Stimulated activated naive CD4-positive, alpha-beta T cell (primary cell): ENCODE measurements at regions not wholly inside any gene's neighbourhood (a gene's known extent, or its start where the extent isn't known, plus 50 kb on each side); places are given as distances from the start of the nearest gene placed in this dataset.
"Not testable (repeated sequence)": the region's sequence is repeated elsewhere in the genome, so short reads cannot be mapped to it uniquely, and the experiment has no call there.

Source experiments
- DNase-seq, 6 experiments: peaks; one replicate each; lab custom pipeline; 2025; lab: John Stamatoyannopoulos, UW

- DNase-seq: no peak
Observed at GRCh38 chr1:163571950-163572349, 250.2 kb downstream of the NUF2 start.

DNA sequence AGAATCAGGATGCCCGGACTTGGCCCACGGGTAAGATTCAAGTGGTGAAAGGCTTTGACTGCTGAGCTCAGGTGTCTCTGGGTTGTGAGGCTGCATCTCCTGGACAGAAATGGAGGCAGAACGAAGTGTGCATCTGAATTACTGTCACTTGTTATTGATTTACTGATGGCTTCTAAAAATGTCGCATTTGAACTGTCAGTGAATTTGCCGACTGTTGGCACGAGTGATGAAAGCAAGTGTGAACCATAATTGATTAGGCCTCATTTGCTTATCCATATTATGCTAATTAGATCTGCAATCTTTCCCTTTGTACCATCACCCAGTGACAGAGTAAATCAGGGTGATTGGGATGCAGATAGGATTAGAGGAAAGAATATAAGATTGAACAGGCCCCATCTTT is 252.4 kb downstream of the NUF2 start:
- no peak for DNase-seq

- DNase-seq: no peak
Observed at GRCh38 chr1:163580926-163581325, 259.2 kb downstream of the NUF2 start.

DNA sequence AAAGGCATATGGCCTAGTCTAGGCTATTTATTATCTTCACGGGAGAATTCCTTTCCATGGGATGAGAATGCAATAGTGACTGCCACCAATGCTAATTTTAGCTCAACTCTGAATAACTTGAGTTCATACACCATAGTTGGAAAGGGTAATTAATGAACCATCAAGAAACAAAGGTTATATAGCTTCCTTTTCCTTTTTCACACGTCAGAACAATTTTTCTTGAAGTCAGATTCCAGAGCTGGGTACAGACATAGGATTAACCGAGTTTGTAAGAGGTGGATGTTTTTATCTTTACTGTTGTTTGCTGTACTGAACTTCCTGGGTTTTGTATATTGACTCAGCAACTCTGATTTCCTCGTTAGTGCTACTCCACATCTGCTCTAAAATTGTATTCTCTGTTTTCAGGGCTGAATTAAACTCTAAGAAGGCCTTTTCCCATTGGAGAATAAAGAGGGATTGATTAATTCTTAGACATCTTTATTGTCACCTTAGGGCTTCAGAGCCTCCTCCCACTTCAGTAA is 262.0 kb downstream of the NUF2 start:
- DNase-seq: no peak

DNA sequence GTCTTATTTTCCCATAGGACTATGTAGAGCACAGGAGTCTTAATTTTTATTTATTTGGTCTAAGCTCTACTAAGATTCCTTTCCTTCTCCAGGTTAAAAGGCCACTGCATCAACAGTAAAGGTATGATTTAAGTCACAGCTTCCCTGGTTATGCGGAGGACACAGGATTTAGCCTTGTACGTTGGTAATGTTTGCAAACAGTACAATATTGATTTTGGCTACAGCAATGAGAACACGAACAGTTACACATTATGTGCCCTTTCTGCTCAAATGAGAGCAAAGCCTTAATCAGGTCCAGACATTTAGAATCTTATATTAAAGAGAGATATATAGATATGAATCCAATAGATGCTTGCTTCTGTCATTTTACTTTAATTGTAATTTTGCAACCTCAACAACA is 264.0 kb downstream of the NUF2 start:
- DNase-seq: no peak

DNA sequence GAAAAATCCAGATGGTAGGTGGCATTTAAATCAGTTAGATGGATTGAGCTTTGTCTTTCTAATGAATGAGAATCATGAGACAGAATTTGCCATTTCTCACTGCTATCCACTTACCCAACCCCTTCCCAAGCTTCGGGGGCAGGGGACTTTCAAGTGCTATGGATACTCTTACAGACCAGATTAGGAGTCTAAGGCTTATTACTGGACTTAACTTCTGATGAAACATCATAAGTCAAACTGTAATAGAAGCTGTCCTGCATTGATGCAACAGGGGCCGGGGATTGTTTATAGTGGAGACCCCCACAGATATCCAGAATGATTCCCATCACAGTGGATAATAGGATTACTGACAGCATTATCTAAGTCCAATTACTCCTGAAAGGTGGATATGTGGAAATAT is 267.0 kb downstream of the NUF2 start:
- no peak for DNase-seq

- no peak for DNase-seq
Observed at GRCh38 chr1:163589735-163590134, 268.0 kb downstream of the NUF2 start.

DNA sequence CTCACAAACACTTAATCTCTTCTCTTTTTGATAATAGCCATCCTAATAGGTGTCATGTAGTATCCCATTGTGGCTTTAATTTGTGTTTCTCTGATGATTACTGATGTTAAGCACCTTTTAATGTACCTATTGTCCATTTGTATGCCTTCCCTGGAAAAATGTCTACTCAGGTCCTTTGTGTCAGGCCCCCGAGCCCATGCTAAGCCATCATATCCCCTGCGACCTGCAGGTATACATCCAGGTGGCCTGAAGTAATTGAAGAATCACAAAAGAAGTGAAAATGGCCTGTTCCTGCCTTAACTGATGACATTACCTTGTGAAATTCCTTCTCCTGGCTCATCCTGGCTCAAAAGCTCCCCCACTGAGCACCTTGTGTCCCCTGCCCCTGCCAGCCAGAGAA is 269.4 kb downstream of the NUF2 start:
- DNase-seq: not testable (repeated sequence)

GRCh38 chr1:163592623-163593022 is 270.9 kb downstream of the NUF2 start:
- DNase-seq: not testable (repeated sequence)

DNA sequence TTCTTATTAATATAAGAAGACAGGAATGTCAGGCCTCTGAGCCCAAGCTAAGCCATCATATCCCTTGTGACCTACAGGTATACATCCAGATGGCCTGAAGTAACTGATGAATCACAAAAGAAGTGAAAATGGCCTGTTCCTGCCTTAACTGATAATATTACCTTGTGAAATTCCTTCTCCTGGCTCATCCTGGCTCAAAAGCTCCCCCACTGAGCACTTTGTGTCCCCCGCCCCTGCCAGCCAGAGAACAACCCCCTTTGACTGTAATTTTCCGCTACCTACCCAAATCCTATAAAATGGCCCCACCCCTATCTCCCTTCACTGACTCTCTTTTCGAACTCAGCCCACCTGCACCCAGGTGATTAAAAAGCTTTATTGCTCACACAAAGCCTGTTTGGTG is 274.4 kb downstream of the NUF2 start:
- DNase-seq: not testable (repeated sequence)

GRCh38 chr1:163596541-163597258 is 274.9 kb downstream of the NUF2 start:
- DNase-seq: no peak

- no peak for DNase-seq
Observed at GRCh38 chr1:163604321-163604720, 282.6 kb downstream of the NUF2 start.

- no peak for DNase-seq
Observed at GRCh38 chr1:163604896-163605295, 283.1 kb downstream of the NUF2 start.

DNA sequence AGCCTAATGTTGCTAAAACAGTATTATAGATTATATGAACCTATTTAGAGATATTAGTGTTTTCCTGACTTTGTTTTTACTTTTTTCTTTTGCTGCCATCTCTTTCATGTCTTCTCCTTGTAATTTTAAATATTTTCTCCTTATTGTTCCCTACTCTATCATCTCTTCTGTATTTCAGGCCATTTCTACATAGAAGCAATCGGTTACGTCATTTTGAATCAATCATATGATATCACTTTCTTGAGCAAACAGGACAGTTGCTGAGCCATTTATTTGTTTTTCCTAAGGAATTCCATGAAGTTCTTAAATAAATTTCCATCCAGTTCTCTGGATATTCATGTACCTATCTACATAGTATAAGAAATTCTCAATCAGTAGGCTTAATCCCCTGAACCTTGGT is 287.2 kb downstream of the NUF2 start:
- no peak for DNase-seq

- no peak for DNase-seq
Observed at GRCh38 chr1:163609858-163610257, 288.1 kb downstream of the NUF2 start.

GRCh38 chr1:163610486-163610885 is 288.7 kb downstream of the NUF2 start:
- no peak for DNase-seq

DNA sequence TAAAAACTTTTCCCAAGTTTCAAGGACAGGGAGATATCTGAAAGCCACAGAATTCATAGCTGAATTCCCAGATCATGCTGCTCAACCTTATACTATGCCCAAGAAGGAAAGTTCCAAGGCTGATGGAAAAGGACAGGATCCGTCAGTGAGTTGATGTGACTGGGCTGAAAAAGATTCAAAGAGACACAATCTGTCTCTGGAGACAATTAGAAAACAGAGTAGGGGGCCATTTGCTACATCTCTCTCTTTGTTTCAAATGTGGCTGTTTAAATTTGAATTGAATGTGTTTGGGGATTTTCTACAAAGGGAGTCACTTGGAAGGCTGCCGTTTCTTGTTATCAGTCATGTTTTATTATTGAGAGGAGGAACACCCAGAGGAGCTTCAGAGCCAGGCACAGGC is 292.6 kb downstream of the NUF2 start:
- no peak for DNase-seq

DNA sequence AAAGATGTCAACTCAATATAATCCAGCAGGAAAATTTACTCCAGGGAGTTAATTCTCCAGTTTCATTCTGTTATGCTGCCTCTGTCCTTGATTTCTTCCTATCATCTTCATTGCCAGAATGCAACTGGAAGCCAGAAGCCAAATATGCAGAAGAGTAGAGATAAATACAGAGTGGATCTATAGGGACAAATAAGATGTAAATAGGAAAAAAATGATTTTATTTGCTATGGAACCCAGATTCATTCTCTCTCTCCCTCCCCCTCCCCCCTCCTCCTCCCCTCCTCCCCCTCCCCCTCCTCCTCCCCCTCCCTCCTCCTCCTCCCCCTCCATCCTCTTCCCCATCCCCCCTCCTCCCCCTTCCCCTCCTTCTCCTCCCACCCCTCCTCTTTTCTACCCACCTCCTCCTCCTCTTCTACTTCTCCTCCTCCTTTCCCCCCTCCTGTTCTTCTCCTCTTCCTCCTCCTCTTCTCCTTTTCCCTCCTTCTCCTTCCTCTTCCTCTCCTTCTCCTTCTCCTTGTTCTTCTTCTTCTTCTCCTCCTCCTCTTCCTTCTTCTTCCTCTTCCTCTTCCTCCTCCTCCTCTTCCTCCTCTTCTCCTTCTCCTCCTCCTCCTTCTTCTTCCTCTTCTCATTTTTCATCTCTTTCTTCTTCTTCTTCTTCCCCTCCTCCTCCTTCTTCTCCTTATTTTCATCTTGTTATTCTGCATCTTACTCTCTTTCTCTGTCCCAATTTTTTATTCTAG is 306.4 kb downstream of the NUF2 start:
- DNase-seq: no peak

DNA sequence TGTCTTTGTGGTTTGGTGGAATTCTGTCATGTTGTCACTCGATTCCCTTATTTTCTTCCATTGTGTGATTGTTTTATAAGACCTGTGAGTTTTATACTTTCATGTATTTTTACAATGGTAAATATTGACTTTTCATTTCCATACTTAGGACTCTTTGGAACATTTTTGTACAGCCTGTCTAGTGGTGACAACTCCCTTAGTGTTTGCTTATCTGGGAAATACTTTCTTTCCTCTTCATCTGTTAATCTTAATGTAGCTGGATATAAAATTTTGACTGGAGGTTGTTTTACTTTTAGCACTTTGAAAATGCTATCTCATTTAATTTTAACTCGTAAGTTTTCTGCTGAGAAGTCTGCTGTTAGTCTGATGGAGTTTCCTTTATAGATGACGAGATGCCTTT is 310.5 kb downstream of the NUF2 start:
- no peak for DNase-seq

DNA sequence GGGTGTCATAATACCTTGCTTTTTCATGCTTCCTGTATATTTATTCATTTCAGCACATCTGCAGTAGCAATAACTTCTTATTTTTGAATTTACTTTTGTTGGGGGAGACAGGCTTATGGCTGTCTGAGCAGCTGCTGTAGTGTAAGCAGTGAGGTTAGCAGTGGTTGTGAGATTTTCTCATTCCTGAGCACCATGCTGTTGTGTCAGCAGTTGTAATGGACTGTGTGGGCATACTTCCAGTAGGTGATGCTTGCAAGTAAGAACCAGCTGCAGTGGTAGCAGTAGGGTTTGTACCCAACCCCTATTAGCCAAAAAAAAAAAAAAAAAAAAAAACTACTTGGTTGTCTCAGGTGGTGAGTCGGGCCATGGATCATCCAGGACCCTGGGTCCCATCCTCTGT is 311.6 kb downstream of the NUF2 start:
- DNase-seq: no peak

- not testable (repeated sequence) for DNase-seq
Observed at GRCh38 chr1:163645676-163646075, 323.9 kb downstream of the NUF2 start.

- DNase-seq: no peak
Observed at GRCh38 chr1:163650624-163651023, 328.9 kb downstream of the NUF2 start.

DNA sequence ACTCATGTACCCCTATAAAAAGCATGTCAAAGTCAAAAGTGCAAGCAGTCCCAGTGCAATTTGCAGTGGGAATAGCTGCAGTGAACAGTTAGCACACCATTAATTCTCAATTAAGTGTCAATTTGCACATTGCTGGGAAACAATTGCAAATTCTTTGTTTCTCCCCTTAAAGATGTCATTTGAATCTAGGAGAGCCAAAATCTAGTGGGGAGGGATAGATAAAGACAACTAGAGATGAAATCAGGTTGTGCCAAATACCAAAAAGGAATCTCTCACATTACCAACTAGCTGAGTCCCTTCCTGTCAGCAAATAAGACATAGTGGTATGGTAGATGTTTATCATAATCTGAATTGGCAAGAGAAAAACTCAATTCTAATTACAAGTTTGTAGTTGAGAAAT is 330.7 kb downstream of the NUF2 start:
- no peak for DNase-seq

GRCh38 chr1:163655565-163655964 is 333.8 kb downstream of the NUF2 start:
- no peak for DNase-seq
